HEK293 (cell line): ENCODE measurements at regions not wholly inside any gene's neighbourhood (a gene's known extent, or its start where the extent isn't known, plus 50 kb on each side); places are given as distances from the start of the nearest gene placed in this dataset.

Source experiments
- CTCF ChIA-PET: fragments of 350-600 bp; formaldehyde crosslinking; extraction: SDS; loops from one replicate; lab custom pipeline; 2021; ENCODE audit warnings: antibody characterized with exemption; lab: Yijun Ruan, JAX
- POLR2A ChIA-PET: fragments of 300-600 bp; formaldehyde crosslinking; extraction: SDS; loops from one replicate; lab custom pipeline; 2020; ENCODE audit warnings: antibody characterized with exemption, inconsistent platforms; lab: Yijun Ruan, JAX
- H3K27ac ChIP-seq: fragments of 200-500 bp; sonication (Bioruptor generic); 2 replicates; pipeline ENCODE4 v1.5.1; 2014; ENCODE audit warnings: low read depth, low read length, control low read depth, inconsistent platforms; ENCODE audit errors: extremely low read depth
- H3K36me3 ChIP-seq, 2 experiments: fragments of 200-500 bp in 1 of 2; sonication (Bioruptor generic) in 1 of 2; 1 replicate in 1 of 2; 2 replicates in 1 of 2; pipeline ENCODE4 v1.5.1; 2014 to 2017; ENCODE audit warnings: inconsistent platforms in 2 of 2, low read length in 2 of 2; ENCODE audit not compliant: control insufficient read depth in 2 of 2, insufficient read depth in 1 of 2
- H3K4me1 ChIP-seq: fragments of 200-500 bp; sonication (Bioruptor generic); 2 replicates; pipeline ENCODE4 v1.5.1; 2014; ENCODE audit warnings: mild to moderate bottlenecking, low read length, inconsistent platforms; ENCODE audit not compliant: control insufficient read depth, insufficient read depth
- H3K4me3 ChIP-seq: 2 replicates; pipeline ENCODE4 v1.5.1; 2011; ENCODE audit warnings: low read depth, mild to moderate bottlenecking, control low read depth, low read length, moderate library complexity
- H3K9me3 ChIP-seq: fragments of 200-500 bp; sonication (Bioruptor generic); 2 replicates; pipeline ENCODE4 v1.5.1; 2014; ENCODE audit warnings: low read depth, low read length, inconsistent platforms; ENCODE audit not compliant: control insufficient read depth, insufficient read depth
- BCL6B ChIP-seq: fragments of 450-650 bp; formaldehyde crosslinking; IDR thresholded peaks from 2 replicates; pipeline ENCODE4 v1.5.1; 2017; ENCODE audit warnings: missing biosample characterization, missing genetic modification characterization
- CTCF ChIP-seq: fragments of 450-650 bp; formaldehyde crosslinking; IDR thresholded peaks from 2 replicates; pipeline ENCODE4 v1.5.1; 2016; ENCODE audit warnings: missing biosample characterization, missing genetic modification characterization
- EGR2 ChIP-seq: fragments of 450-650 bp; formaldehyde crosslinking; IDR thresholded peaks from 2 replicates; pipeline ENCODE4 v1.5.1; 2016; ENCODE audit warnings: low read depth, missing biosample characterization, missing genetic modification characterization
- KLF1 ChIP-seq: fragments of 450-650 bp; formaldehyde crosslinking; IDR thresholded peaks from 2 replicates; pipeline ENCODE4 v1.5.1; 2016; ENCODE audit warnings: missing biosample characterization, missing genetic modification characterization
- KLF9 ChIP-seq: fragments of 450-650 bp; formaldehyde crosslinking; IDR thresholded peaks from 2 replicates; pipeline ENCODE4 v1.5.1; 2016; ENCODE audit warnings: missing biosample characterization, missing genetic modification characterization, low read depth
- OVOL3 ChIP-seq: fragments of 450-650 bp; formaldehyde crosslinking; IDR thresholded peaks from 2 replicates; pipeline ENCODE4 v1.5.1; 2016; ENCODE audit warnings: missing biosample characterization, missing genetic modification characterization
- PRDM1 ChIP-seq: fragments of 450-650 bp; formaldehyde crosslinking; IDR thresholded peaks from 2 replicates; pipeline ENCODE4; 2016; ENCODE audit warnings: missing biosample characterization, missing genetic modification characterization
- PRDM2 ChIP-seq: fragments of 450-650 bp; formaldehyde crosslinking; IDR thresholded peaks from 2 replicates; pipeline ENCODE4 v1.5.1; 2016; ENCODE audit warnings: missing biosample characterization, missing genetic modification characterization, borderline replicate concordance
- WT1 ChIP-seq: fragments of 450-650 bp; formaldehyde crosslinking; IDR thresholded peaks from 2 replicates; pipeline ENCODE4 v1.5.1; 2016; ENCODE audit warnings: missing biosample characterization, missing genetic modification characterization
- ZBTB10 ChIP-seq: fragments of 450-650 bp; formaldehyde crosslinking; IDR thresholded peaks from 2 replicates; pipeline ENCODE4 v1.5.1; 2016; ENCODE audit warnings: missing biosample characterization, missing genetic modification characterization
- ZBTB20 ChIP-seq: fragments of 450-650 bp; formaldehyde crosslinking; IDR thresholded peaks from 2 replicates; pipeline ENCODE4 v1.5.1; 2016; ENCODE audit warnings: missing biosample characterization, missing genetic modification characterization
- ZNF112 ChIP-seq: fragments of 450-650 bp; formaldehyde crosslinking; IDR thresholded peaks from 2 replicates; pipeline ENCODE4 v1.5.0; 2017; ENCODE audit warnings: missing biosample characterization, missing genetic modification characterization
- ZNF223 ChIP-seq: fragments of 450-650 bp; formaldehyde crosslinking; IDR thresholded peaks from 2 replicates; pipeline ENCODE4 v1.5.1; 2016; ENCODE audit warnings: missing biosample characterization, missing genetic modification characterization
- ZNF311 ChIP-seq: fragments of 450-650 bp; formaldehyde crosslinking; IDR thresholded peaks from 2 replicates; pipeline ENCODE4 v1.5.1; 2017; ENCODE audit warnings: missing biosample characterization, missing genetic modification characterization, borderline replicate concordance
- ZNF350 ChIP-seq: fragments of 450-650 bp; formaldehyde crosslinking; IDR thresholded peaks from 2 replicates; pipeline ENCODE4 v1.5.0; 2017; ENCODE audit warnings: missing biosample characterization, mild to moderate bottlenecking, missing genetic modification characterization
- ZNF391 ChIP-seq: fragments of 450-650 bp; formaldehyde crosslinking; IDR thresholded peaks from 2 replicates; pipeline ENCODE4 v1.5.1; 2016; ENCODE audit warnings: low read depth, missing biosample characterization, missing genetic modification characterization, borderline replicate concordance
- ZNF510 ChIP-seq: fragments of 450-650 bp; formaldehyde crosslinking; IDR thresholded peaks from 2 replicates; pipeline ENCODE4 v1.5.1; 2018; ENCODE audit warnings: mild to moderate bottlenecking, missing genetic modification characterization, missing biosample characterization; ENCODE audit not compliant: insufficient replicate concordance
- ZNF544 ChIP-seq: fragments of 450-650 bp; formaldehyde crosslinking; IDR thresholded peaks from 2 replicates; pipeline ENCODE4 v1.5.0; 2017; ENCODE audit warnings: missing biosample characterization, missing genetic modification characterization
- ZNF558 ChIP-seq: fragments of 450-650 bp; formaldehyde crosslinking; IDR thresholded peaks from 2 replicates; pipeline ENCODE4 v1.5.1; 2016; ENCODE audit warnings: missing biosample characterization, missing genetic modification characterization
- ZNF561 ChIP-seq: fragments of 450-650 bp; IDR thresholded peaks from 2 replicates; pipeline ENCODE4 v1.5.1; 2018; ENCODE audit warnings: missing biosample characterization, missing genetic modification characterization, borderline replicate concordance
- ZNF580 ChIP-seq: fragments of 450-650 bp; formaldehyde crosslinking; IDR thresholded peaks from 2 replicates; pipeline ENCODE4 v1.5.1; 2016; ENCODE audit warnings: missing biosample characterization, missing genetic modification characterization
- ZNF596 ChIP-seq: fragments of 450-650 bp; IDR thresholded peaks from 2 replicates; pipeline ENCODE4 v1.5.0; 2018; ENCODE audit warnings: missing biosample characterization, mild to moderate bottlenecking, missing genetic modification characterization, moderate library complexity
- ZNF654 ChIP-seq: fragments of 450-650 bp; formaldehyde crosslinking; IDR thresholded peaks from 2 replicates; pipeline ENCODE4 v1.5.1; 2016; ENCODE audit warnings: low read depth, missing biosample characterization, missing genetic modification characterization

- POLR2A ChIA-PET: no interaction called here
- H3K36me3 ChIP-seq: no peaks in the 10 kb centered on the region
- TF ChIP-seq ZNF510 (tag by site-specific recombination): no peak
- no peak for TF ChIP-seq BCL6B (tag by site-specific recombination)
- 0 out of 2 replicates have a peak, but pooled peaks have one; percentile 15 for TF ChIP-seq CTCF (tag by site-specific recombination)
- TF ChIP-seq OVOL3: no peak
- TF ChIP-seq ZNF654 (tag by site-specific recombination): peak; percentile 83
- no peak overlapping the region for H3K27ac ChIP-seq
- no peak overlapping the region for H3K4me3 ChIP-seq
- no peaks in the 10 kb centered on the region for H3K4me1 ChIP-seq
- CTCF ChIA-PET: interaction anchor here (0.7 to 3.4 kb wide), 8 partner anchors 20 to 813 kb away, joined by 3 to 29 read pairs (median 3); no protein-coding TSS in a partner anchor
- H3K9me3 ChIP-seq: no peaks in the 10 kb centered on the region; the same call in 1 of the 2 replicates
Observed at GRCh38 chr12:58346032-58346632, 404.8 kb downstream of the ATP23 start.

DNA sequence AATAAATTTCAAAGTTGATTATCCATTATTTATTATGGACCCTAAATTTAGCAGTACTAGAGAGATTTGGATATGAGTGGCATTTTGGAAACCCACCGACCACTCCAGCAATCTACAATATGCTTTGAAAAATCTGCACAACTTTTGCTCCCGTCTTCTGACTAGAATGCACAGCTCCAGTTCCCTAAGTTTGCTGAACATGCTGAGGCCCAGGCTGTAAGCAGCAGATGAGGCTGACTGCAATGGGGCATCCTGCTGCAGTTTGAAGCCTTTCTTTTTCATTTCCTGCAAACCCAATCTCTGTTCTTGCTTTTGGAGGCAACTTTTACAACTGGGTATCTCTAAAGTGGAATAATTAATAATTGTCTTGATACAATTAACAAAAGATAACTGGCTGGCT is 405.8 kb downstream of the ATP23 start:
- Histone ChIP-seq H3K36me3 (no peaks in the 10 kb centered on the region), H3K4me1 (no peaks in the 10 kb centered on the region), H3K4me3 (no peak overlapping the region), H3K9me3 (no peaks in the 10 kb centered on the region; the same call in 1 of the 2 replicates), H3K27ac (no peak overlapping the region)
- ChIA-PET CTCF (interaction anchor here (0.7 to 3.4 kb wide), 7 partner anchors 21 to 812 kb away, joined by 3 to 29 read pairs (median 4); no protein-coding TSS in a partner anchor), POLR2A (no interaction called here)
- TF ChIP-seq ZNF311 (tag by site-specific recombination) (no peak), ZNF391 (no peak), ZNF580 (tag by site-specific recombination) (no peak), PRDM1 (tag by site-specific recombination) (no peak), ZNF544 (tag by site-specific recombination) (no peak), ZNF596 (tag by site-specific recombination) (no peak), ZNF112 (tag by site-specific recombination) (no peak), ZBTB20 (tag by site-specific recombination) (no peak), KLF9 (tag by site-specific recombination) (no peak), KLF1 (tag by site-specific recombination) (no peak), EGR2 (tag by site-specific recombination) (no peak), ZBTB10 (tag by site-specific recombination) (no peak), PRDM2 (tag by site-specific recombination) (no peak), ZNF654 (tag by site-specific recombination) (no peak), ZNF223 (tag by site-specific recombination) (no peak), WT1 (no peak), ZNF350 (tag by site-specific recombination) (no peak), ZNF558 (no peak), ZNF561 (tag by site-specific recombination) (no peak)
